ENCODE measurements at regions not wholly inside any gene's neighbourhood (a gene's known extent, or its start where the extent isn't known, plus 50 kb on each side); places are given as distances from the start of the nearest gene placed in this dataset.

DNA sequence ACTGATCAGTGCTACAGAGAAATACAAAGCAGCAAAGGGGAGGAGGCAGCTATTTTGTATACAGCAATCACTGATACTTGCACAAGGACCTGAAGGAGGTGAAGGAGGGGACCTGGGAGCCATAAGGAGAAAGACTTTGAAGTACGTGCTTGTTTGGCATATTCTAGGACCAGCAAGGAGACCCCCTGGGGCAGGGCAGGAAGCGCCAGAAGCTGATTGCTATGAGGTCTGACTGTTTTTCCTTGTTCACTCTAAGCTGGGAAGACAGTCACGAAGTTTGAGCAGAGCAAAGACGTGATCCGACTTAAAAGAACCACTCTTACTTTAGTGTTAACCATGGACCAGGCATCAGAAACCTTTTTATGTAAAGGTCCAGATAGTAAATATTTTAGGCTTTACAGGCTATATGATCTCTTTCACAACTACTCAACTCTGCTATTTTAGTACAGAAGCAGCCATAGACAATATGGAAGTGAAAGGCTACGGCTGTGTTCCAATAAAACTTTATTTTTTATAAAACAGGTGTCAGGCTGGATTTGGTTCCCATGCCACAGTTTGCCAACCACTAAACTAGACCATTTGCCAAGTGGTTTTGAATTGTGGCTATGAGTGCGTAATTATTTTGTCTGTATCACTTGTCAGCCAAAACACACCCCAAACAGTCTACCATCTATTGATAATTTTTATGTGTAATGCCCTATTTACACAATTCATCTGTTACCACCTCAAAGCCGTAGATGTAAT lies 217.9 kb downstream of the PRL start:
- no peaks in the 10 kb centered on the region for H3K36me3 ChIP-seq (ENCODE audit: control insufficient read depth, low read length)
- no peaks in the 10 kb centered on the region for H3K27me3 ChIP-seq (ENCODE audit: control insufficient read depth, low read length)
- no peaks in the 10 kb centered on the region for H3K79me2 ChIP-seq (ENCODE audit: control insufficient read depth, low read length)
- no peaks in the 10 kb centered on the region for H3F3A ChIP-seq (ENCODE audit: control insufficient read depth, insufficient read depth)
- no peaks in the 10 kb centered on the region for H4K20me1 ChIP-seq (ENCODE audit: control insufficient read depth, insufficient read depth, low read depth, low read length)
- TF ChIP-seq EZH2phosphoT487 (IDR thresholded peaks at IDR 0.05; ENCODE audit: borderline replicate concordance, low read length), result no peak
- TF ChIP-seq, protein P1, sequence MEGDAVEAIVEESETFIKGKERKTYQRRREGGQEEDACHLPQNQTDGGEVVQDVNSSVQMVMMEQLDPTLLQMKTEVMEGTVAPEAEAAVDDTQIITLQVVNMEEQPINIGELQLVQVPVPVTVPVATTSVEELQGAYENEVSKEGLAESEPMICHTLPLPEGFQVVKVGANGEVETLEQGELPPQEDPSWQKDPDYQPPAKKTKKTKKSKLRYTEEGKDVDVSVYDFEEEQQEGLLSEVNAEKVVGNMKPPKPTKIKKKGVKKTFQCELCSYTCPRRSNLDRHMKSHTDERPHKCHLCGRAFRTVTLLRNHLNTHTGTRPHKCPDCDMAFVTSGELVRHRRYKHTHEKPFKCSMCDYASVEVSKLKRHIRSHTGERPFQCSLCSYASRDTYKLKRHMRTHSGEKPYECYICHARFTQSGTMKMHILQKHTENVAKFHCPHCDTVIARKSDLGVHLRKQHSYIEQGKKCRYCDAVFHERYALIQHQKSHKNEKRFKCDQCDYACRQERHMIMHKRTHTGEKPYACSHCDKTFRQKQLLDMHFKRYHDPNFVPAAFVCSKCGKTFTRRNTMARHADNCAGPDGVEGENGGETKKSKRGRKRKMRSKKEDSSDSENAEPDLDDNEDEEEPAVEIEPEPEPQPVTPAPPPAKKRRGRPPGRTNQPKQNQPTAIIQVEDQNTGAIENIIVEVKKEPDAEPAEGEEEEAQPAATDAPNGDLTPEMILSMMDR (IDR thresholded peaks at IDR 0.05; ENCODE audit: low read depth, low read length, poor library complexity, severe bottlenecking), result no peak
- no peaks in the 10 kb centered on the region for H3K4me1 ChIP-seq (ENCODE audit: control insufficient read depth, low read length)
- no peaks in the 10 kb centered on the region for H3K9me3 ChIP-seq (ENCODE audit: control insufficient read depth, insufficient read depth, low read length)
- H3K4me2 ChIP-seq (ENCODE audit: low read length), result no peak overlapping the region
- no peak overlapping the region for H3K27ac ChIP-seq (ENCODE audit: low read depth, low read length)
- no peaks in the 10 kb centered on the region for H3K9me2 ChIP-seq (replicated peaks; ENCODE audit: control insufficient read depth, low read length)
- no peak overlapping the region for H3K4me3 ChIP-seq (ENCODE audit: low read length)

- TF ChIP-seq EZH2phosphoT487 (IDR thresholded peaks at IDR 0.05; ENCODE audit: borderline replicate concordance, low read length), result no peak
- TF ChIP-seq, protein P1 (IDR thresholded peaks at IDR 0.05; ENCODE audit: low read depth, low read length, poor library complexity, severe bottlenecking), result no peak
- no peaks in the 10 kb centered on the region for H3K36me3 ChIP-seq (ENCODE audit: control insufficient read depth, low read length)
- H3K27me3 ChIP-seq (ENCODE audit: control insufficient read depth, low read length), result no peaks in the 10 kb centered on the region
- no peaks in the 10 kb centered on the region for H3F3A ChIP-seq (ENCODE audit: control insufficient read depth, insufficient read depth)
- no peaks in the 10 kb centered on the region for H3K79me2 ChIP-seq (ENCODE audit: control insufficient read depth, low read length)
- H3K9me3 ChIP-seq (ENCODE audit: control insufficient read depth, insufficient read depth, low read length), result no peaks in the 10 kb centered on the region
- H3K27ac ChIP-seq (ENCODE audit: low read depth, low read length), result no peak overlapping the region
- H3K9me2 ChIP-seq (replicated peaks; ENCODE audit: control insufficient read depth, low read length), result no peaks in the 10 kb centered on the region
- H3K4me2 ChIP-seq (ENCODE audit: low read length), result no peak overlapping the region
- no peaks in the 10 kb centered on the region for H4K20me1 ChIP-seq (ENCODE audit: control insufficient read depth, insufficient read depth, low read depth, low read length)
- no peak overlapping the region for H3K4me3 ChIP-seq (ENCODE audit: low read length)
- H3K4me1 ChIP-seq (ENCODE audit: control insufficient read depth, low read length), result no peaks in the 10 kb centered on the region
Measured at GRCh38 chr6:22079783-22080182, 217.1 kb downstream of the PRL start.

GRCh38 chr6:22081709-22082108 lies 215.1 kb downstream of the PRL start:
- H3K4me3 ChIP-seq (ENCODE audit: low read length), result no peak overlapping the region
- H3K79me2 ChIP-seq (ENCODE audit: control insufficient read depth, low read length), result no peaks in the 10 kb centered on the region
- H3K9me3 ChIP-seq (ENCODE audit: control insufficient read depth, insufficient read depth, low read length), result no peaks in the 10 kb centered on the region
- no peak overlapping the region for H3K4me2 ChIP-seq (ENCODE audit: low read length)
- H3K36me3 ChIP-seq (ENCODE audit: control insufficient read depth, low read length), result no peaks in the 10 kb centered on the region
- TF ChIP-seq EZH2phosphoT487 (IDR thresholded peaks at IDR 0.05; ENCODE audit: borderline replicate concordance, low read length), result no peak
- TF ChIP-seq, protein P1 (IDR thresholded peaks at IDR 0.05; ENCODE audit: low read depth, low read length, poor library complexity, severe bottlenecking), result no peak
- no peaks in the 10 kb centered on the region for H3F3A ChIP-seq (ENCODE audit: control insufficient read depth, insufficient read depth)
- no peaks in the 10 kb centered on the region for H4K20me1 ChIP-seq (ENCODE audit: control insufficient read depth, insufficient read depth, low read depth, low read length)
- no peaks in the 10 kb centered on the region for H3K27me3 ChIP-seq (ENCODE audit: control insufficient read depth, low read length)
- H3K27ac ChIP-seq (ENCODE audit: low read depth, low read length), result no peak overlapping the region
- no peaks in the 10 kb centered on the region for H3K9me2 ChIP-seq (replicated peaks; ENCODE audit: control insufficient read depth, low read length)
- no peaks in the 10 kb centered on the region for H3K4me1 ChIP-seq (ENCODE audit: control insufficient read depth, low read length)

Measured in DOHH2 (cell line).